IMR-90 (cell line): ENCODE measurements at regions not wholly inside any gene's neighbourhood (a gene's known extent, or its start where the extent isn't known, plus 50 kb on each side); places are given as distances from the start of the nearest gene placed in this dataset.

Experiments used
- ATAC-seq: fragments of 200-7000 bp; cut with Tn5 transposase; 2 replicates; pipeline ENCODE4 v1.9.1; 2020; ENCODE audit warnings: low read depth, mild to moderate bottlenecking, moderate library complexity
- BruUV-seq: library from RNA; stranded (reverse); fragments of 400-500 nt; replicated peaks from 2 replicates; lab custom pipeline; 2021; lab: Mats Ljungman, UMichigan
- CTCF ChIA-PET: fragments of 300-600 bp; formaldehyde crosslinking; extraction: SDS; loops from one replicate; lab custom pipeline; 2021; ENCODE audit warnings: antibody characterized with exemption; lab: Yijun Ruan, JAX
- POLR2A ChIA-PET: fragments of 300-600 bp; sonication (Branson Sonifier 250); formaldehyde crosslinking; loops from one replicate; lab custom pipeline; 2022; ENCODE audit warnings: antibody characterized with exemption; ENCODE audit not compliant: unreplicated experiment; lab: Charles Lee
- DNase-seq: peaks from one replicate; pipeline ENCODE4 v3.0.0; 2013
- H2AFZ ChIP-seq: replicated peaks from 2 replicates; pipeline ENCODE3; 2013; ENCODE audit warnings: low read length, mild to moderate bottlenecking; ENCODE audit not compliant: poor library complexity
- H2AK5ac ChIP-seq: 2 replicates; pipeline ENCODE4 v1.6.1; 2013; ENCODE audit warnings: low read depth, low read length, inconsistent platforms
- H2AK9ac ChIP-seq: replicated peaks from 2 replicates; pipeline ENCODE3; 2013; ENCODE audit warnings: mild to moderate bottlenecking, low read depth, low read length, moderate library complexity; ENCODE audit not compliant: poor library complexity
- H2BK120ac ChIP-seq: 2 replicates; pipeline ENCODE4 v1.6.1; 2013; ENCODE audit warnings: low read depth, low read length, inconsistent platforms
- H2BK15ac ChIP-seq: 3 replicates; pipeline ENCODE4 v1.6.1; 2013; ENCODE audit warnings: low read depth, low read length, inconsistent platforms
- H2BK20ac ChIP-seq: 2 replicates; pipeline ENCODE4 v1.6.1; 2013; ENCODE audit warnings: low read depth, mild to moderate bottlenecking, inconsistent platforms, low read length, moderate library complexity
- H2BK5ac ChIP-seq: 2 replicates; pipeline ENCODE4 v1.6.1; 2013; ENCODE audit warnings: mild to moderate bottlenecking, low read depth, low read length, inconsistent platforms; ENCODE audit not compliant: poor library complexity, severe bottlenecking
- H3K14ac ChIP-seq: replicated peaks from 2 replicates; pipeline ENCODE4 v1.6.1; 2013; ENCODE audit warnings: low read depth, low read length, inconsistent platforms
- H3K18ac ChIP-seq: 2 replicates; pipeline ENCODE4 v1.6.1; 2013; ENCODE audit warnings: low read depth, low read length, control low read depth
- H3K23ac ChIP-seq: 2 replicates; pipeline ENCODE4 v1.6.1; 2013; ENCODE audit warnings: low read depth, low read length, inconsistent platforms
- H3K27ac ChIP-seq: 2 replicates; pipeline ENCODE4 v1.5.1; 2013; ENCODE audit warnings: mild to moderate bottlenecking, control low read depth, low read length; ENCODE audit not compliant: insufficient read depth
- H3K27me3 ChIP-seq: 2 replicates; pipeline ENCODE4 v1.6.1; 2013; ENCODE audit warnings: low read length; ENCODE audit not compliant: control insufficient read depth, insufficient read depth
- H3K36me3 ChIP-seq: 2 replicates; pipeline ENCODE4 v1.6.1; 2013; ENCODE audit warnings: low read length, mixed read lengths; ENCODE audit not compliant: control insufficient read depth, insufficient read depth
- H3K4ac ChIP-seq: 2 replicates; pipeline ENCODE4 v1.6.1; 2013; ENCODE audit warnings: low read depth, low read length, inconsistent platforms
- H3K4me1 ChIP-seq: 2 replicates; pipeline ENCODE4 v1.6.1; 2013; ENCODE audit warnings: low read length, mixed read lengths; ENCODE audit not compliant: control insufficient read depth, insufficient read depth
- H3K4me2 ChIP-seq: 2 replicates; pipeline ENCODE4 v1.6.1; 2013; ENCODE audit warnings: low read depth, mild to moderate bottlenecking, control low read depth, low read length, moderate library complexity
- H3K4me3 ChIP-seq: 2 replicates; pipeline ENCODE4 v1.5.1; 2013; ENCODE audit warnings: low read depth, mild to moderate bottlenecking, control low read depth, low read length, moderate library complexity; ENCODE audit not compliant: insufficient read depth
- H3K56ac ChIP-seq: 2 replicates; pipeline ENCODE4 v1.6.1; 2013; ENCODE audit warnings: low read length, inconsistent platforms; ENCODE audit not compliant: insufficient read depth; ENCODE audit errors: extremely low read depth
- H3K79me1 ChIP-seq, 2 experiments: 2 replicates each; pipeline ENCODE4 v1.6.1; 2013; ENCODE audit warnings: low read length in 2 of 2, inconsistent platforms in 1 of 2, low read depth in 1 of 2
- H3K9ac ChIP-seq: 2 replicates; pipeline ENCODE4 v1.6.1; 2013; ENCODE audit warnings: low read depth, low read length, control low read depth
- H3K9me1 ChIP-seq: 2 replicates; pipeline ENCODE4 v1.6.1; 2013; ENCODE audit warnings: low read length, inconsistent platforms; ENCODE audit not compliant: insufficient read depth
- H3K9me3 ChIP-seq: 2 replicates; pipeline ENCODE4 v1.6.1; 2013; ENCODE audit warnings: low read length; ENCODE audit not compliant: control insufficient read depth, insufficient read depth
- H4K20me1 ChIP-seq: 2 replicates; pipeline ENCODE4 v1.6.1; 2013; ENCODE audit warnings: low read length, inconsistent platforms; ENCODE audit not compliant: insufficient read depth
- H4K5ac ChIP-seq: 2 replicates; pipeline ENCODE4 v1.6.1; 2013; ENCODE audit warnings: mild to moderate bottlenecking, low read depth, low read length, control low read depth
- H4K8ac ChIP-seq, 2 experiments: 2 replicates each; pipeline ENCODE4 v1.6.1; 2013; ENCODE audit warnings: low read depth in 2 of 2, low read length in 2 of 2, control low read depth in 1 of 2, inconsistent platforms in 1 of 2
- H4K91ac ChIP-seq: 2 replicates; pipeline ENCODE4 v1.6.1; 2013; ENCODE audit warnings: low read depth, low read length, inconsistent platforms; ENCODE audit not compliant: insufficient read depth
- BHLHE40 ChIP-seq: fragments of 150-350 bp; IDR thresholded peaks from 2 replicates; pipeline ENCODE4 v1.6.1; 2016; ENCODE audit warnings: mild to moderate bottlenecking, low read depth, low read length
- CEBPB ChIP-seq: IDR thresholded peaks from 2 replicates; pipeline ENCODE4 v1.6.1; 2012; ENCODE audit warnings: low read depth, low read length, improper control_type of control experiment
- CHD1 ChIP-seq: IDR thresholded peaks from 2 replicates; pipeline ENCODE4 v1.6.1; 2012; ENCODE audit warnings: low read depth, low read length, improper control_type of control experiment
- CTCF ChIP-seq: conservative IDR thresholded peaks from 2 replicates; pipeline ENCODE4 v1.5.1; 2012; ENCODE audit warnings: mild to moderate bottlenecking, low read depth, low read length, improper control_type of control experiment
- ELK1 ChIP-seq: fragments of 150-350 bp; IDR thresholded peaks from 2 replicates; pipeline ENCODE4 v1.6.1; 2016; ENCODE audit warnings: low read depth, mild to moderate bottlenecking, low read length, moderate library complexity, borderline replicate concordance
- FOS ChIP-seq: fragments of 150-350 bp; IDR thresholded peaks from 2 replicates; pipeline ENCODE4 v1.6.1; 2016; ENCODE audit warnings: low read depth, low read length
- MAFK ChIP-seq: IDR thresholded peaks from 2 replicates; pipeline ENCODE4 v1.6.1; 2012; ENCODE audit warnings: low read depth, low read length, improper control_type of control experiment
- MAZ ChIP-seq: IDR thresholded peaks from 2 replicates; pipeline ENCODE4 v1.6.1; 2012; ENCODE audit warnings: low read depth, mild to moderate bottlenecking, low read length, improper control_type of control experiment, moderate library complexity, borderline replicate concordance
- MXI1 ChIP-seq: IDR thresholded peaks from 2 replicates; pipeline ENCODE4 v1.6.1; 2012; ENCODE audit warnings: low read depth, mild to moderate bottlenecking, low read length, moderate library complexity, borderline replicate concordance
- NFE2L2 ChIP-seq: fragments of 150-350 bp; IDR thresholded peaks from 2 replicates; pipeline ENCODE4 v1.6.1; 2016; ENCODE audit warnings: low read depth, mild to moderate bottlenecking, low read length
- POLR2A ChIP-seq: IDR thresholded peaks from 2 replicates; pipeline ENCODE4 v1.6.1; 2012; ENCODE audit warnings: mild to moderate bottlenecking, low read depth, low read length
- RAD21 ChIP-seq: IDR thresholded peaks from 2 replicates; pipeline ENCODE4 v1.6.1; 2012; ENCODE audit warnings: low read length, improper control_type of control experiment
- RCOR1 ChIP-seq: IDR thresholded peaks from 2 replicates; pipeline ENCODE4 v1.6.1; 2012; ENCODE audit warnings: mild to moderate bottlenecking, low read length, improper control_type of control experiment; ENCODE audit not compliant: insufficient replicate concordance
- RFX5 ChIP-seq: IDR thresholded peaks from 2 replicates; pipeline ENCODE4 v1.8.0; 2012; ENCODE audit warnings: low read depth, mild to moderate bottlenecking, low read length, moderate library complexity
- SMC3 ChIP-seq: fragments of 150-350 bp; IDR thresholded peaks from 2 replicates; pipeline ENCODE4 v1.6.1; 2016; ENCODE audit warnings: low read depth, mild to moderate bottlenecking, antibody characterized with exemption, low read length, moderate library complexity
- USF2 ChIP-seq: fragments of 150-350 bp; IDR thresholded peaks from 2 replicates; pipeline ENCODE4 v1.6.1; 2017; ENCODE audit warnings: mild to moderate bottlenecking, antibody characterized with exemption, low read length, low read depth
- WGBS, 2 experiments: methylation state at CpG; one replicate each; pipeline versions ENCODE4 v1.1.5 to v1.1.7; 2013; ENCODE audit warnings: missing lambda C conversion rate in 2 of 2; ENCODE audit not compliant: insufficient read length in 1 of 2; ENCODE audit errors: extremely low coverage in 2 of 2; 5-methylcytosine and 5-hydroxymethylcytosine counted together
- dilution Hi-C: fragments of 300-500 bp; cut with HindIII; formaldehyde crosslinking; loops from one replicate; pipeline ENCODE4 v1.14.3; 2018; ENCODE audit warnings: low sequenced_read_pairs; ENCODE audit not compliant: unreplicated experiment
- in situ Hi-C: fragments of 300-500 bp; cut with MboI; formaldehyde crosslinking; loops from 3 replicates; pipeline ENCODE4 v1.14.3; 2019; ENCODE audit warnings: low sequenced_read_pairs, inconsistent platforms, mixed read lengths
- intact Hi-C: fragments of 100-400 bp; cut with micrococcal nuclease; formaldehyde crosslinking; loops from 2 replicates; pipeline ENCODE4 v1.10.0; 2022

GRCh38 chr21:17460094-17460493 lies 52.7 kb upstream of the CXADR start:
- ATAC-seq = no peak
- Histone ChIP-seq H3K4me2 (no peak overlapping the region), H3K23ac (no peak overlapping the region), H3K4me3 (no peak overlapping the region), H2BK120ac (no peak overlapping the region; the same call in 1 of the 2 replicates), H3K36me3 (no peaks in the 10 kb centered on the region), H3K9ac (no peak overlapping the region), H4K8ac (0 out of 4 replicates have a peak overlapping the region, but pooled peaks of 1 of the 2 experiments have one; percentile 5), H3K27ac (no peak overlapping the region), H4K91ac (no peak overlapping the region), H2BK5ac (no peak overlapping the region), H3K9me3 (no peaks in the 10 kb centered on the region), H2AK9ac (no peak overlapping the region), H2BK20ac (no peak overlapping the region), H3K9me1 (peaks cover 2% of the 10 kb centered on the region; the same call in 1 of the 2 replicates), H4K20me1 (no peaks in the 10 kb centered on the region), H3K27me3 (no peaks in the 10 kb centered on the region), H2AK5ac (no peak overlapping the region), H3K18ac (peak overlapping the region; percentile 35; the same call in 1 of the 2 replicates), H3K4ac (no peak overlapping the region), H3K4me1 (peaks cover 7% of the 10 kb centered on the region; the same call in 1 of the 2 replicates), H3K14ac (no peak overlapping the region), H3K79me1 (no peaks in the 10 kb centered on the region), H4K5ac (no peak overlapping the region), H3K56ac (no peak overlapping the region), H2AFZ (no peak overlapping the region), H2BK15ac (no peak overlapping the region)
- TF ChIP-seq RCOR1 = no peak
- no peak for TF ChIP-seq USF2
- no peak for TF ChIP-seq RAD21
- TF ChIP-seq MAFK = no peak
- no peak for TF ChIP-seq CHD1
- no peak for TF ChIP-seq CEBPB
- TF ChIP-seq MXI1 = no peak
- no peak for TF ChIP-seq MAZ
- no peak for TF ChIP-seq ELK1
- TF ChIP-seq RFX5 = no peak
- TF ChIP-seq SMC3 = no peak
- TF ChIP-seq FOS = no peak
- TF ChIP-seq POLR2A = no peak
- no peak for TF ChIP-seq CTCF
- TF ChIP-seq BHLHE40 = no peak
- TF ChIP-seq NFE2L2 = no peak
- no TSS peak for BruUV-seq
- dilution Hi-C loops = no loop called here
- in situ Hi-C loops = loop anchor here (25.0 kb wide), 2 partner anchors 377 to 898 kb away; no protein-coding TSS in a partner anchor
- DNase-seq = no peak
- WGBS, 2 experiments = no CpG with 5 or more reads among the region's 2 CpGs
- intact Hi-C loops = loop anchor here (10.0 kb wide), 1 partner anchor 145 kb away; no protein-coding TSS in a partner anchor
- ChIA-PET POLR2A (no interaction called here), CTCF (no interaction called here)
